Cardiac muscle cell (in vitro differentiated cells and primary cell): ENCODE measurements at regions not wholly inside any gene's neighbourhood (a gene's known extent, or its start where the extent isn't known, plus 50 kb on each side); places are given as distances from the start of the nearest gene placed in this dataset.

Source experiments
- DNase-seq, 2 donors: peaks; one replicate each; pipeline versions ENCODE4 v3.0.0 to v3.0.0-alpha.2; 2010 to 2017; ENCODE audit warnings: low read depth in 1 of 2, low spot score in 1 of 2
- H3K27ac ChIP-seq: fragments of 200-600 bp; sonication (generic); 2 replicates; pipeline ENCODE4 v1.5.1; 2016
- H3K27me3 ChIP-seq: fragments of 200-600 bp; sonication (generic); 2 replicates; pipeline ENCODE4 v1.6.0; 2016; ENCODE audit warnings: control low read depth
- H3K36me3 ChIP-seq: fragments of 200-600 bp; sonication (generic); 2 replicates; pipeline ENCODE4 v1.5.1; 2016; ENCODE audit warnings: control low read depth
- H3K4me1 ChIP-seq: fragments of 200-600 bp; sonication (generic); 2 replicates; pipeline ENCODE4 v1.8.1; 2017; ENCODE audit warnings: low read depth, mild to moderate bottlenecking, mixed run types
- H3K4me3 ChIP-seq: fragments of 200-600 bp; sonication (generic); 2 replicates; pipeline ENCODE4 v1.5.1; 2016; ENCODE audit warnings: mild to moderate bottlenecking
- H3K9me3 ChIP-seq: fragments of 200-600 bp; sonication (generic); 2 replicates; pipeline ENCODE4 v1.5.1; 2017; ENCODE audit warnings: low read depth, mild to moderate bottlenecking, control low read depth
- TF ChIP-seq, protein P1 (sequence below): IDR thresholded peaks from 2 replicates; pipeline ENCODE4 v1.5.1; 2012; ENCODE audit warnings: low read depth, mild to moderate bottlenecking, low read length

DNA sequence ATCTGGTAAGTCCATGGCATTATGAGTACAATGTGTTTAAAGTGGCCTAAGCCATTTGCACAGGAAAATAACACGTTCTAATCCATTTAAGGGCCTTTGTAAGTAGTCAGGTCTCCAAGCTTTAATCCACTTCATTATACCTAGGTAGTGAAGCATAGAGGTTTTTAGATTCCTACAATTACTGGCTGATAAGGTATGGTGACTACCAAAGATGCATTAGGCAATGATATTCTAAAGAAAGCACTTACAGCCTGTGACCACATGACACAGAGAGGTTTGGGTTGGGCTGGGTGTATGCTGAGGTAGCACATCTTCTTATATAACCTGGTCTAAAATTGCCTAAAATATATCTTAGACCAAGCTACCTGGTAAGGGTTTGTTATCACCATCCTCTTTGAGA lies 504.4 kb downstream of the TFAP2B start:
- no peaks in the 10 kb centered on the region for H3K36me3 ChIP-seq
- no peak overlapping the region for H3K4me3 ChIP-seq
- no peak for DNase-seq
- TF ChIP-seq, protein P1, sequence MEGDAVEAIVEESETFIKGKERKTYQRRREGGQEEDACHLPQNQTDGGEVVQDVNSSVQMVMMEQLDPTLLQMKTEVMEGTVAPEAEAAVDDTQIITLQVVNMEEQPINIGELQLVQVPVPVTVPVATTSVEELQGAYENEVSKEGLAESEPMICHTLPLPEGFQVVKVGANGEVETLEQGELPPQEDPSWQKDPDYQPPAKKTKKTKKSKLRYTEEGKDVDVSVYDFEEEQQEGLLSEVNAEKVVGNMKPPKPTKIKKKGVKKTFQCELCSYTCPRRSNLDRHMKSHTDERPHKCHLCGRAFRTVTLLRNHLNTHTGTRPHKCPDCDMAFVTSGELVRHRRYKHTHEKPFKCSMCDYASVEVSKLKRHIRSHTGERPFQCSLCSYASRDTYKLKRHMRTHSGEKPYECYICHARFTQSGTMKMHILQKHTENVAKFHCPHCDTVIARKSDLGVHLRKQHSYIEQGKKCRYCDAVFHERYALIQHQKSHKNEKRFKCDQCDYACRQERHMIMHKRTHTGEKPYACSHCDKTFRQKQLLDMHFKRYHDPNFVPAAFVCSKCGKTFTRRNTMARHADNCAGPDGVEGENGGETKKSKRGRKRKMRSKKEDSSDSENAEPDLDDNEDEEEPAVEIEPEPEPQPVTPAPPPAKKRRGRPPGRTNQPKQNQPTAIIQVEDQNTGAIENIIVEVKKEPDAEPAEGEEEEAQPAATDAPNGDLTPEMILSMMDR: no peak
- no peaks in the 10 kb centered on the region for H3K9me3 ChIP-seq
- H3K27ac ChIP-seq: no peak overlapping the region
- no peaks in the 10 kb centered on the region for H3K27me3 ChIP-seq
- no peaks in the 10 kb centered on the region for H3K4me1 ChIP-seq

DNA sequence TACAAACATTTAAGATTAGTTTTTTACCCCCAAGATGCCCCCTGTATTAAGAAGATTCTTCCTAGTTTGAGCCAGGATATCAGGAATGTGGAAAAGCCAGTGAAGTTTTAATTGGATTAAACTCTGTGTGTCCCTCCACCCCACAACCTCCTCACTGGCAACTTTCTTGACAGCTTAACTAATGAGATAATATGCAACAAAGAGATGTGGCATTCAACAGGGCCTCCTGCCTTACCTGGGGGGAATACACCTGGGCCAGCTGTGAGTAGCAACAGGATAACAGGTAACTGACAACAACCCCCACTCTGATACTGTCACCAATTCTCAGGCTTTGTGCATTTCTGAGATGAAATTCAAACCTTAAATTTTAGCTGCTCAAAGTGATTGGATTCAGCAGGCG lies 512.3 kb downstream of the TFAP2B start:
- H3K4me1 ChIP-seq: no peaks in the 10 kb centered on the region
- H3K27ac ChIP-seq: no peak overlapping the region
- no peak for DNase-seq
- H3K36me3 ChIP-seq: no peaks in the 10 kb centered on the region
- H3K27me3 ChIP-seq: no peaks in the 10 kb centered on the region
- TF ChIP-seq, protein P1: no peak
- H3K4me3 ChIP-seq: no peak overlapping the region
- no peaks in the 10 kb centered on the region for H3K9me3 ChIP-seq

DNA sequence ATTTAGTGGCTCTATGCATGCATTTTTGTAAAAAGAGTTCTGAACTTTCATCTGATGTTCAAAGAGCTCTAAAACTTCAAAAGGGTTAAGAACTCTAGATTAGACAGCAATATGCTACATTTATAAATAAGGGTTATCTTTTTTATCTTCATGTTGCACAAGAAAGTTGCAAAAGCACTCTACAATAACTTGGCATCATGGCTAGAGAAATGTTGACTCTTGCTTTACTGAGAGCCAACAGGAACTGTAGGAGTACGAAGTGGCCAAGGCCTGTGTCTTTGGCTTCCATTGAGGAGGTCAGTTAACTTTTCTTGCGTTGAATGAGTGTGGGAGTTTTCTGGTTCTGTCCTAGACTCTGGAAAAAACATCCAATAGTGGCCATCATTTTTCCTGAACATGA lies 516.9 kb downstream of the TFAP2B start:
- Histone ChIP-seq H3K9me3 (no peaks in the 10 kb centered on the region), H3K27me3 (no peaks in the 10 kb centered on the region), H3K27ac (no peak overlapping the region), H3K4me3 (no peak overlapping the region), H3K36me3 (no peaks in the 10 kb centered on the region), H3K4me1 (no peaks in the 10 kb centered on the region)
- TF ChIP-seq, protein P1: no peak
- DNase-seq: no peak

DNA sequence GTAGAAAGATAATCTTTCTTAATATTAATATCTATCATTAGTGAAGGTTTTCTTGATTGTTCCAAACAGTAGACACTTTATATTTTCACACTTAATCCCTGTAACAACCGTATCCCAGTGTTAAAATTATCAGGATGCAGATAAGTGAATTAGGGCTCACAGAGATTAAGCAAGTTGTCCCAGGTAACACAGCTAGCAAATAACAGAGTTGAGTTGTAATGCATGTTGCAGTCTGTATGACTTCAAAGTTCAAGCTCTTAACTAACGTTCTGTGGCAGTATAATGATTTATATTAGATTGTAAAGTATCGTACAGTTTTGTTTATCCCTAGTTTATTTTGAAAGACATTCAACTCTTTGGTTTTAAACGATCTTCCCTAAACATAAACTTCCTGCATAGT lies 517.5 kb downstream of the TFAP2B start:
- Histone ChIP-seq H3K4me3 (no peak overlapping the region), H3K27ac (no peak overlapping the region), H3K4me1 (no peaks in the 10 kb centered on the region), H3K9me3 (no peaks in the 10 kb centered on the region), H3K36me3 (no peaks in the 10 kb centered on the region), H3K27me3 (no peaks in the 10 kb centered on the region)
- no peak for DNase-seq
- TF ChIP-seq, protein P1: no peak

DNA sequence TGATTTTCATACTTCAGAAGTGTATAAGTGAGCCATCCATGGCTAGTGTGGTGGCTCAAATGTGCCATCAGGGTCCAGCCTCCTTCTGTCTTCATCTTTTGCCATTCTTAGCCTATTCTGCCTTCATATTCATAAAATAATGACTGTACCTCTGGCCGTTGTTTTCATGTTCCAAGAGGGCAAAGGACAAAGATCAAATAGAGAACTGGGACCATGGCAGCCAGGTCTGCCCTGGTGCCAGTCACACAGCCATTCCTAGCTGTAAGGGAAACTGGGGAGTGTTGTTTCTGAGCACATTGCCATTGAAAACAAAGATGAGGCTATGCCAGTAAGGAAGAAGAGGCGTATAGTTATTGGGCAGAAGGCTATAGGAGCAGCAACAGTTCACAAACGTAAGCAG lies 518.6 kb downstream of the TFAP2B start:
- no peaks in the 10 kb centered on the region for H3K27me3 ChIP-seq
- TF ChIP-seq, protein P1: no peak
- H3K4me1 ChIP-seq: no peaks in the 10 kb centered on the region
- H3K27ac ChIP-seq: no peak overlapping the region
- no peaks in the 10 kb centered on the region for H3K36me3 ChIP-seq
- no peak for DNase-seq
- no peaks in the 10 kb centered on the region for H3K9me3 ChIP-seq
- H3K4me3 ChIP-seq: no peak overlapping the region

DNA sequence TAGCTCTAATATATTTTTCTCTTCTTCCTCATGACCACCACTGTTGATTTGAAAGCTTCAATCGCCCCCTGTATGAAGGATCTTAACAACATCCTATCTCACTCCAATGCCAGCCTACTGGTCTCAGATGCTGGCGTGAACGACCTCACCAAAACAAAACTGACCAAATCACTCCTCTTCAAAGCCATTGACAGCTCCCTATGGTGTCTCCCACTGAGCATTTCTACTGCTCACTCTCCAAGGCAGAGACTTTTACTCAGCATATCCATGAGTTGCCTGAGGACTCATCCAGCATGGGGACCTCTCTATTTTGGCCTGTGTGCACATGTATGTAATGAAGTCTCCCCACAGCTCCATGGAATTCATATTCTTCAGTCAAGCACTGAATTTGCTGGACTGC lies 520.4 kb downstream of the TFAP2B start:
- Histone ChIP-seq H3K27ac (no peak overlapping the region), H3K27me3 (no peaks in the 10 kb centered on the region), H3K4me1 (no peaks in the 10 kb centered on the region), H3K9me3 (no peaks in the 10 kb centered on the region), H3K36me3 (no peaks in the 10 kb centered on the region), H3K4me3 (no peak overlapping the region)
- TF ChIP-seq, protein P1: no peak
- DNase-seq: no peak
